ENCODE measurements at regions not wholly inside any gene's neighbourhood (a gene's known extent, or its start where the extent isn't known, plus 50 kb on each side); places are given as distances from the start of the nearest gene placed in this dataset.

DNA sequence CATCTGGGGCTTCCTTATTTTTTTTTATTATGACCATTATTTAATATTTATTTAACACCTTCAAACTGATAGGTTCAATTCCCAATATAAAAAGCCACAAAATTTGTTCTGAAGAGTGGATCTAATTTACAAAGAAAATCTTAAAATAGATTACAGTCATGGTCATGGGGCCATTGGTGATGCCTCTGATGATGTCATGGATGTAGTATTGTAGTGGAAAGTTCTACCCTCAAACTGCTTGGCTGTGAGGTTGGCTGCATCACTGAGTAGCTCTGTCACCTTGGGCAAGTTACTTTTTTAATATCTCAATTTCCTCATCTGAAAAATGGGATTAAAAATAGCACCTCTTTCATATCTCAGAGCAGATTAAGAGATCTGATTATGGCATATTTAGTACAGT lies 128.5 kb downstream of the DKK1 start:
- DNase-seq (ENCODE audit: low read depth): no peak

- DNase-seq (ENCODE audit: low read depth): peak; percentile 82
Measured at GRCh38 chr10:52443419-52444388, 129.6 kb downstream of the DKK1 start.

- DNase-seq (ENCODE audit: low read depth): no peak
Measured at GRCh38 chr10:52446391-52446790, 132.3 kb downstream of the DKK1 start.

- DNase-seq (ENCODE audit: low read depth): peak; percentile 34
Measured at GRCh38 chr10:52447931-52448353, 133.9 kb downstream of the DKK1 start.

DNA sequence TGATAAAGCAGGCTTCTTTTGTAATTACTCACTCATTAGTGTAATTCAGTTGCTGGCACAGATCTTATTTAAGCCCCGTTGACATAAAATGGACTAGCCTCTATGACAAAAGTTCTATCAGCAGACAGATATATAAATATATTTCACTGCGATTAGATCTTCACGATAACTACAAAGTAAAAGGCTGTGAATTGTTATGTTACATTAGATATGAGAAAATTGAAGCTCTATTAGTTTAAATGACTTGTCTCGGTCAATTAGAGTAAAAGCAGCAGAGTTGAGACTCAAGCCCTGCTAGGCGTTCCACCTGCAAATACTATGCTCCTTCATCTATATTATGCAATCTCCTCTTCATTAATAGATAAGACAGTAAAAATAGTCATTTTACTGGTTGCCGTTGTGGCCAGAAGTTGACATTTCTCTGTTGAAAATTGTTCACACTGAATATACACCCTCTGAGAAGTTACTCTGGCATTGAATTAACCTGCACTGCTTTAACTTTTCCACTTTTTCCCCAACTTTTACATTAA lies 136.7 kb downstream of the DKK1 start:
- no peak for DNase-seq (ENCODE audit: low read depth)

GRCh38 chr10:52451817-52452216 lies 137.7 kb downstream of the DKK1 start:
- DNase-seq (ENCODE audit: low read depth): peak; percentile 80

- DNase-seq (ENCODE audit: low read depth): no peak
Measured at GRCh38 chr10:52452600-52453493, 138.8 kb downstream of the DKK1 start.

GRCh38 chr10:52453501-52453900 lies 139.4 kb downstream of the DKK1 start:
- no peak for DNase-seq (ENCODE audit: low read depth)

- no peak for DNase-seq (ENCODE audit: low read depth)
Measured at GRCh38 chr10:52454491-52454890, 140.4 kb downstream of the DKK1 start.

DNA sequence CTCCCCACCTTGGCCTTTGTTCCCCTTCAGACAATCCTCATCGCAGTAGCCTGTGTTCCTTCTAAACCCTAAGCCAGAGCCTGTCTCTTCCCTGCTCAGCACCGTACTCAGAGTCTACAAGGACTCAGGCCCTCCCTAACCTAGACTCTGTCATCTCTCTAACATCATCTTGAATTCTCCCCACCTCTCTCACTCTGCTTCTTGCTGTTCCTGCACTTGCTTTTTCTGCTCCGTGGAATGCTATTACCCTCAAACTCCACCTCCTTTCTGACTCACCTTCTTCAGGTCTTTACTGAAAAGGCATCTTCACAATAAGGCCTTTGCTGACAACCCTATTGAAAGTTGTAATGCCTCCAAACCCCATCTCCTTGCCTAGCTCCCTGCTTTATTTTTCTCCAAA lies 141.0 kb downstream of the DKK1 start:
- DNase-seq (ENCODE audit: low read depth): no peak

- no peak for DNase-seq (ENCODE audit: low read depth)
Measured at GRCh38 chr10:52459097-52459496, 145.0 kb downstream of the DKK1 start.

DNA sequence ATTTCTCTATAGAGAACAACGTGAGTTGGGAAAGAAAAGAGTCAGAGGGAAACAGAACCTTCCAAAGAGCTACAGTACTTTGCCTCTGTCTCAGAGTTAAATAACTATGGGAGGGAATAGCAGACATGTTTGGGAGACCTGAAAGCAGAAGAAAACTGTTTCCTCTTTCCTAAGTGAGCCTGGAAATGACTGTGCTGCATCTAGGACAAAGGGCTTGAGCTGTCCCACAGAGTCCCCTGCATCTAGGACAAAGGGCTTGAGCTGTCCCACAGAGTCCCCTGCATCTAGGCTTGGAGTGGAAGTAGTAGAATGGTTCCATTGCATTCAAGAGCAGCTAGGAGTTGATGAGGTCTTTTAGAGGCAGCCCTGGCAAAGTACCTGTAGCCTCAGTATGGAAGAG lies 149.7 kb downstream of the DKK1 start:
- DNase-seq (ENCODE audit: low read depth): no peak

GRCh38 chr10:52464368-52465124 lies 150.5 kb downstream of the DKK1 start:
- DNase-seq (ENCODE audit: low read depth): no peak

- DNase-seq (ENCODE audit: low read depth): no peak
Measured at GRCh38 chr10:52465202-52465601, 151.1 kb downstream of the DKK1 start.

- no peak for DNase-seq (ENCODE audit: low read depth)
Measured at GRCh38 chr10:52466464-52466863, 152.4 kb downstream of the DKK1 start.

GRCh38 chr10:52469970-52470705 lies 156.1 kb downstream of the DKK1 start:
- no peak for DNase-seq (ENCODE audit: low read depth)

- DNase-seq (ENCODE audit: low read depth): no peak
Measured at GRCh38 chr10:52472406-52473146, 158.5 kb downstream of the DKK1 start.

DNA sequence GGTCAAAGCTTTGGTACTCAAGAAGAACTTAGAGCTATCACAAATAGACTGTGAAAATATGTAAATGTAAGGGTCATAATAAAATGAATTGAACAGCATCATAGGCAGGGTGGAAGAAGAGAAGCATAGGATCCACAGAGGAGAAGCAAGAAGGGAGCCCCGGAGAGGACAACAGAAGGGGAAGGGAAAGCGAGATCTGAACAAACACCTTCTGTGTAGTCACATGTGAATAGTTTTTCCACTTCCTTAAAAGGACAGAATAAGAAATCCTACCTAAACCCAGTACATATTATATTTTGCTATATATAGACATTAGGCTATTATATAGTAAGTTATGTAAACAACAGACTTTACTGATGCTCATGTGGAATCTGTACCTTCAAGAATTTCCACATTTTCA lies 160.2 kb downstream of the DKK1 start:
- no peak for DNase-seq (ENCODE audit: low read depth)

DNA sequence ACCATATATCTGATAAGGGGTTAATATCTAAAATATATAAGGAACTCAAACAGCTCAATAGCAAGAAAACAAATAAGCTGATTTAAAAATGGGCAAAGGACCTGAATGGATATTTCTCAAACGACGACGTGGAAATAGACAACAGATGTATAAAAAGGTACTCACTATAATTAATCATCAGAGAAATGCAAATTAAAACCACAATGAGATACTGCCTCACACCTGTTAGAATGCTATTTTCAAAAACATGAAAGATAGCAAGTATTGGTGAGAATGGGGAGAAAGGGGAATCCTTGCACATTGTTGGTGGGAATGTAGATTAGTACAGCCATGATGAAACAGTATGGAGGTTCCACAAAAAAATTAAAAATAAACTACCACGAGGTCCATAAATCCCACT lies 163.2 kb downstream of the DKK1 start:
- no peak for DNase-seq (ENCODE audit: low read depth)

DNA sequence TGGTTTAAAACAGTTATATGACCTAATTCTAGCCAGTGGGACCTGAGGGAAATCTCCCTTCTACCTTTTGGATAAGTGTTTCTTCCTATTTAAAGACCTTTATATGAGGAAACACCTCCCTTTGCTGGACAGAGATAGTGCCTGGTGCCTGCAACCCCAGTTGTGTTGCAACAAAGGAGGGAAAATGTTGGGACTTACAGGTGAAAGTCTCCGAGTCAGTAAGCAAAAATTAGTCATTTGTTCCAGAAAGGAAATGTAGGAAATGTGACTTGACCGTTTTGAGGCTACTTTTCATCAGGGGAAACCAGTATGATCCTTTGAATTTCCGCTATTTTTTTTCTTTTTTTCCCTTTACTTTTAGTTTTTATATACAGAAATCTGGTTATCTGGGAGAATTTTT lies 165.5 kb downstream of the DKK1 start:
- no peak for DNase-seq (ENCODE audit: low read depth)

All from HS-5 (cell line).